ENCODE measurements at regions not wholly inside any gene's neighbourhood (a gene's known extent, or its start where the extent isn't known, plus 50 kb on each side); places are given as distances from the start of the nearest gene placed in this dataset.

GRCh38 chr2:16141641-16141921 lies 201.2 kb downstream of the MYCN start (continued):
- TF ChIP-seq KLF17 (tag by site-specific recombination; IDR thresholded peaks at IDR 0.05) (no peak), ZNF132 (tag by site-specific recombination; IDR thresholded peaks at IDR 0.05; ENCODE audit: borderline replicate concordance) (no peak), PRDM2 (tag by site-specific recombination; IDR thresholded peaks at IDR 0.05; ENCODE audit: borderline replicate concordance) (no peak)

- H3K4me3 ChIP-seq (ENCODE audit: low read depth, low read length) = no peak overlapping the region
- no peak overlapping the region for H3K27ac ChIP-seq (ENCODE audit: extremely low read depth, low read depth, low read length)
- TF ChIP-seq MZF1 (tag by site-specific recombination; IDR thresholded peaks at IDR 0.05; ENCODE audit: borderline replicate concordance) = no peak
- no peak for TF ChIP-seq ZBTB48 (tag by site-specific recombination; IDR thresholded peaks at IDR 0.05)
- no peak for TF ChIP-seq SETDB1 (IDR thresholded peaks at IDR 0.05; ENCODE audit: insufficient read length, low read length)
- TF ChIP-seq ZNF692 (tag by site-specific recombination; IDR thresholded peaks at IDR 0.05) = no peak
- TF ChIP-seq YY2 (tag by site-specific recombination; IDR thresholded peaks at IDR 0.05) = no peak
- no peak for TF ChIP-seq ZNF768 (tag by site-specific recombination; IDR thresholded peaks at IDR 0.05)
- no peak for TF ChIP-seq ZNF24 (tag by site-specific recombination; IDR thresholded peaks at IDR 0.05)
- no peak for TF ChIP-seq ZFP3 (tag by site-specific recombination; IDR thresholded peaks at IDR 0.05; ENCODE audit: low read depth)
- TF ChIP-seq KLF10 (tag by site-specific recombination; IDR thresholded peaks at IDR 0.05) = no peak
- no peak for TF ChIP-seq ZNF530 (tag by site-specific recombination; IDR thresholded peaks at IDR 0.05; ENCODE audit: low read depth)
- TF ChIP-seq MEIS1 (CRISPR knock-in tag; IDR thresholded peaks at IDR 0.05; ENCODE audit: borderline replicate concordance) = no peak
- ChIA-PET CTCF (interaction anchor here (0.6 to 0.8 kb wide), 2 partner anchors 59 to 323 kb away, joined by 3 read pairs; no protein-coding TSS in a partner anchor), POLR2A (no interaction called here)
- H3K4me1 ChIP-seq (ENCODE audit: control insufficient read depth, insufficient read depth, low read length) = no peaks in the 10 kb centered on the region
- no peaks in the 10 kb centered on the region for H3K9me3 ChIP-seq (ENCODE audit: control insufficient read depth, insufficient read depth, low read depth, low read length)
- no peaks in the 10 kb centered on the region for H3K36me3 ChIP-seq (ENCODE audit: control insufficient read depth in 2 of 2, insufficient read depth in 1 of 2, low read length in 2 of 2)
Measured at GRCh38 chr2:16140771-16141640, 200.7 kb downstream of the MYCN start.
